ENCODE measurements at regions not wholly inside any gene's neighbourhood (a gene's known extent, or its start where the extent isn't known, plus 50 kb on each side); places are given as distances from the start of the nearest gene placed in this dataset.
"Not testable (repeated sequence)": the region's sequence is repeated elsewhere in the genome, so short reads cannot be mapped to it uniquely, and the experiment has no call there.

DNA sequence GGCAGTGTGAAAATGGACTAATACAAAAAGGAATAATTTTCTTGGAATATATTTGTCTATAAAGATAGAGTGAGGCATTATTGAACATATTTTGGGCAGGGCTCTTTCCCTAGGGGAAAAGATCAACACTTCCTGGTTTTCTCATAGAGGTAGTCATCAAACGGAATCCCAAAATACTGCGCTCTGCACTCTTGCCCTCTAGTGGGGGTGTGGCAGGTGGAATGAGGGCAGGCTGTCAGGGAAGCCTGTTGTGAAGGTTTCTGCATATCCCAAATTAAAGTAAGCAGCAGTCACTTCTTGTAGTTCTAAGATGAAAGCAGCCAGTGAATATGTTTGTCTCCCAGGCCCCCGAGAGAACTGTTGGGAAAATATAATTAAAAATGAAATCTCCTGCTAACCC, 666.8 kb upstream of the TMEM132C start:
- no peaks in the 10 kb centered on the region for H3K36me3 ChIP-seq (ENCODE audit: control insufficient read depth in 3 of 3, insufficient read depth in 3 of 3, low read length in 3 of 3)
- no peak overlapping the region for H3K9ac ChIP-seq (ENCODE audit: low read depth in 1 of 3, low read length in 3 of 3)
- H3K4me1 ChIP-seq (ENCODE audit: control insufficient read depth in 3 of 3, insufficient read depth in 3 of 3, low read length in 3 of 3): no peaks in the 10 kb centered on the region
- no peaks in the 10 kb centered on the region for H3K27me3 ChIP-seq (ENCODE audit: control insufficient read depth in 3 of 3, insufficient read depth in 3 of 3, low read length in 3 of 3)
- H3K9me3 ChIP-seq (ENCODE audit: control insufficient read depth in 3 of 3, low read length in 3 of 3): no peaks in the 10 kb centered on the region
- no peak overlapping the region for H3K27ac ChIP-seq (ENCODE audit: low read depth, low read length)
- no peak overlapping the region for H3K4me3 ChIP-seq (ENCODE audit: low read length in 3 of 3)

DNA sequence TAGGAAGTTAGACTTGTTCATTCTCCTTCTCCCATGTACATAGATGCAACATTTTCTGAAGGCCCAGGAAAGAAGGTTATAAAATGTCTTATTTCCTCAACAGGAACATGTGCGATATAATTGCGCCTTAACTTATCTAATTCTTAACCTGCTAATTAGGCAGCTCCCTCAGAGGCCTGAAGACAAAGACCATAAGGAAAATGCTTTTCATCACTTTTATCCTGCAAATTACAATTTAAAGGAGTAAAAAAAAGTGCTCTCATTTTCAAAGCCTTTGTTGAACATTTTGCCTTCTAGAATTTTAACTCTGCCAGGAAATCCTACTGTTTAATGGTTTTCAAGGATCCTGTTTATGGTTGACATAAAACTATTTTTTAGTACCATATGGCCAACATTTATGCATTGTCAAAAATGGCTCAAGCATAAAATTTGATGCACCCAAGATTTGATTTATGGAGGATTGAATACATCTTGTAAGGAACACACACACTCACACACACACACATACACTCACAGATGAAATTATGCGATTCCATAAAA, 660.4 kb upstream of the TMEM132C start:
- Histone ChIP-seq H3K4me3 (ENCODE audit: low read length in 3 of 3) (no peak overlapping the region), H3K27ac (ENCODE audit: low read depth, low read length) (no peak overlapping the region), H3K27me3 (ENCODE audit: control insufficient read depth in 3 of 3, insufficient read depth in 3 of 3, low read length in 3 of 3) (no peaks in the 10 kb centered on the region), H3K9me3 (ENCODE audit: control insufficient read depth in 3 of 3, low read length in 3 of 3) (no peaks in the 10 kb centered on the region), H3K4me1 (ENCODE audit: control insufficient read depth in 3 of 3, insufficient read depth in 3 of 3, low read length in 3 of 3) (no peaks in the 10 kb centered on the region), H3K36me3 (ENCODE audit: control insufficient read depth in 3 of 3, insufficient read depth in 3 of 3, low read length in 3 of 3) (no peaks in the 10 kb centered on the region), H3K9ac (ENCODE audit: low read depth in 1 of 3, low read length in 3 of 3) (no peak overlapping the region)

DNA sequence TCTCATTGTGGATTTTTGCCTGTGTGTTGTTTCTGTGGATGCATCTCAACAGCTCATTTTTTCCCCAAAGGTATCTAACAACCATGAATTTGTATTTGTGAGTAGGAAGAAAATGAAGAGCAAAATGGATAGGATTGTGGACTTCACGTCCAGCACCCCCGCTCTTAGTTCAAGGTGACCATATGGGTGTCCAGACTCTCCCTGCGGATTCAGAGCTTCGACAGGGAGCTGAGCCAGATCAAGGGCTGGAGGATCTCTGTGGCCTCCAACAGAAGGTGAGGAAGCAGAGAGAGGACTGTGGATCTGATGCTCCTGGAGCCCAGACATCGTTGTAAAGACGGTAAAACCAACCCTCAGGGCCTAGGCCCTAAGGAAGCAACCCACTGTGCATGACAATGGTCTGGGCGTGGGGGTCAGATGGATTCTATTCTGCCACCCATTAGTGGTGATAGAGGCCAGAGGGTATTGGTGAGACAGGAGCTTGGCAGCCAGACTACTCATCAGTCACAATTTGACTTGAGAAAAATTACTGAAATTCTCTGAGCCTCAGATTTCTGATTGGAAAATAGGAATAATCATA, 659.7 kb upstream of the TMEM132C start:
- no peaks in the 10 kb centered on the region for H3K27me3 ChIP-seq (ENCODE audit: control insufficient read depth in 3 of 3, insufficient read depth in 3 of 3, low read length in 3 of 3)
- H3K36me3 ChIP-seq (ENCODE audit: control insufficient read depth in 3 of 3, insufficient read depth in 3 of 3, low read length in 3 of 3): no peaks in the 10 kb centered on the region
- H3K4me3 ChIP-seq (ENCODE audit: low read length in 3 of 3): no peak overlapping the region
- H3K4me1 ChIP-seq (ENCODE audit: control insufficient read depth in 3 of 3, insufficient read depth in 3 of 3, low read length in 3 of 3): no peaks in the 10 kb centered on the region
- H3K9ac ChIP-seq (ENCODE audit: low read depth in 1 of 3, low read length in 3 of 3): no peak overlapping the region
- no peaks in the 10 kb centered on the region for H3K9me3 ChIP-seq (ENCODE audit: control insufficient read depth in 3 of 3, low read length in 3 of 3)
- H3K27ac ChIP-seq (ENCODE audit: low read depth, low read length): no peak overlapping the region

DNA sequence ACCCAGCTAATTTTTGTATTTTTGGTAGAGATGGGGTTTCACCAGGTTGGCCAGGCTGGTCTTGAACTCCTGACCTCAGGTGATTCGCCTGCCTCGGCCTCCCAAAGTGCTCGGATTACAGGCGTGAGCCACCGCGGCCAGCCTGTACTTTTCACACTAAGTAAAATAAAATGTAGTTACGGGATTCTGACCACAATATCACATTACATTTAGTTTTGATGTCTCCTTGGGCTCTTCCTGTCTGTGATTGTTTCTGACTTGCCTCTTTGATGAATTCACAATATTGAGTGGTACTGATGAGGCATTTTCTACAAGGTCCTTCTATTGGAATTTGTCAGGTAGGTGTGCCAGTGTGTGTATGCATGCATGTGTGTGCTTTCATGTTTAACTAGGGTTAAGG, 658.6 kb upstream of the TMEM132C start:
- not testable (repeated sequence) for H3K27ac ChIP-seq (ENCODE audit: low read depth, low read length); H3K9me3 ChIP-seq (ENCODE audit: control insufficient read depth in 3 of 3, low read length in 3 of 3); H3K4me1 ChIP-seq (ENCODE audit: control insufficient read depth in 3 of 3, insufficient read depth in 3 of 3, low read length in 3 of 3); H3K27me3 ChIP-seq (ENCODE audit: control insufficient read depth in 3 of 3, insufficient read depth in 3 of 3, low read length in 3 of 3); H3K9ac ChIP-seq (ENCODE audit: low read depth in 1 of 3, low read length in 3 of 3); H3K4me3 ChIP-seq (ENCODE audit: low read length in 3 of 3); H3K36me3 ChIP-seq (ENCODE audit: control insufficient read depth in 3 of 3, insufficient read depth in 3 of 3, low read length in 3 of 3)

DNA sequence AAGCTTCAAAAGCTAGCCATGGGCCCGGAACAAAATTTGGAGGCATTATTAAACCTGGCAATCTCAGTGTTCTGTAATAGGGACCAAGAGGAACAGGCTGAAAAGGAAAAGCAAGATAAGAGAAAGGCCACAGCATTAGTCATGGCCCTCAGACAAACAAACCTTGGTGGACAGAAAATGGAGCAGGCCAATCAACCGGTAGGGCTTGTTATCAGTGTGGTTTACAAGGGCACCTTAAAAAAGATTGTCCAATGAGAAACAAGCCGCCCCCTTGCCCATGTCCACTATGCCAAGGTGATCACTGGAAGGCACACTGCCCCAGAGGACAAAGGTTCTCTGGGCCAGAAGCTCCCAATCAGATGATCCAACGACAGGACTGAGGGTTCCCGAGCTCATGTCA, 653.9 kb upstream of the TMEM132C start:
- no peak overlapping the region for H3K9ac ChIP-seq (ENCODE audit: low read depth in 1 of 3, low read length in 3 of 3)
- no peaks in the 10 kb centered on the region for H3K4me1 ChIP-seq (ENCODE audit: control insufficient read depth in 3 of 3, insufficient read depth in 3 of 3, low read length in 3 of 3)
- no peaks in the 10 kb centered on the region for H3K9me3 ChIP-seq (ENCODE audit: control insufficient read depth in 3 of 3, low read length in 3 of 3)
- no peaks in the 10 kb centered on the region for H3K36me3 ChIP-seq (ENCODE audit: control insufficient read depth in 3 of 3, insufficient read depth in 3 of 3, low read length in 3 of 3)
- H3K27me3 ChIP-seq (ENCODE audit: control insufficient read depth in 3 of 3, insufficient read depth in 3 of 3, low read length in 3 of 3): no peaks in the 10 kb centered on the region
- H3K4me3 ChIP-seq (ENCODE audit: low read length in 3 of 3): no peak overlapping the region
- no peak overlapping the region for H3K27ac ChIP-seq (ENCODE audit: low read depth, low read length)

DNA sequence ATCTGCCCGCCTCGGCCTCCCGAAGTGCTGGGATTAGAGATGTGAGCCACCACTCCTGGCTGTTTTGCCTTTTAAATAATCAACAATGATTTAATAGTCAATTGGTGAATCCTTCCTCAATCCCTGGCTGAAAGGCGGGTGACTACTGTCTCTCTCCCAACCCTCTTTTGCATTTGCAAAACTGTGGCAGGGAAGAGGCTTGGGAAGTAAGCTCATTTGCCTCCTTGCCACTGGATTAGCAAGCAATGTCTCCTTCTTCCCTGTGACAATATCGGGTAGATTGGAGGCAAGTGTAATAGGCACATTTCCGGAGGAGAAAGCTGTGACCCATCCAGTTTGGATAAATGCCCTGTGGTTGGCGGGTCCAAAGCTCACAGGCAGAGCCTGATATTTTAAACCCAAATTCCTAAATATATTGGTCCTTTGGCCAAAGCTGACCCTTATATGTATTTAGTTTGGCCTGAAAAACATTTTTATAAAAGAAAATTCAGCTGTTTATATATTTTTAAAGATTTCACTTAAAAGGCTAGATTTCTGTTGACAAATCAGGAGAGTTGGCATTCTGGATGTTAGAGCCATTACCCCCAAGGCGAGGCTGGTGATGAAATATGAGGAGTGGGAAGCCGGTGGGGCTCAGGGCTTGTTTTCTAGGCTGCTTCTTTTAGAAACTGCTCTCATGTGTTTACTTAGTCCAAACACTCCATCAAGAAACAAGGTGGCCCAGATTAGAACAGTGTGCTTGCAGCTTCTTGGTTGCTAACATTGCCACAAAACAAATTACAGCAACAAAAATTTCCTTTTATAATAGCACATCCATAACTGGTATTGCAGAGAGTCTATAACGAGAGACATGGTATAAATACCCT, 646.9 kb upstream of the TMEM132C start:
- Histone ChIP-seq H3K36me3 (ENCODE audit: control insufficient read depth in 3 of 3, insufficient read depth in 3 of 3, low read length in 3 of 3) (no peaks in the 10 kb centered on the region), H3K9me3 (ENCODE audit: control insufficient read depth in 3 of 3, low read length in 3 of 3) (no peaks in the 10 kb centered on the region), H3K27ac (ENCODE audit: low read depth, low read length) (no peak overlapping the region), H3K27me3 (ENCODE audit: control insufficient read depth in 3 of 3, insufficient read depth in 3 of 3, low read length in 3 of 3) (peaks cover 0 to 2% (median 0%) of the 10 kb centered on the region in 3 donors), H3K9ac (ENCODE audit: low read depth in 1 of 3, low read length in 3 of 3) (no peak overlapping the region), H3K4me1 (ENCODE audit: control insufficient read depth in 3 of 3, insufficient read depth in 3 of 3, low read length in 3 of 3) (no peaks in the 10 kb centered on the region), H3K4me3 (ENCODE audit: low read length in 3 of 3) (no peak overlapping the region)

DNA sequence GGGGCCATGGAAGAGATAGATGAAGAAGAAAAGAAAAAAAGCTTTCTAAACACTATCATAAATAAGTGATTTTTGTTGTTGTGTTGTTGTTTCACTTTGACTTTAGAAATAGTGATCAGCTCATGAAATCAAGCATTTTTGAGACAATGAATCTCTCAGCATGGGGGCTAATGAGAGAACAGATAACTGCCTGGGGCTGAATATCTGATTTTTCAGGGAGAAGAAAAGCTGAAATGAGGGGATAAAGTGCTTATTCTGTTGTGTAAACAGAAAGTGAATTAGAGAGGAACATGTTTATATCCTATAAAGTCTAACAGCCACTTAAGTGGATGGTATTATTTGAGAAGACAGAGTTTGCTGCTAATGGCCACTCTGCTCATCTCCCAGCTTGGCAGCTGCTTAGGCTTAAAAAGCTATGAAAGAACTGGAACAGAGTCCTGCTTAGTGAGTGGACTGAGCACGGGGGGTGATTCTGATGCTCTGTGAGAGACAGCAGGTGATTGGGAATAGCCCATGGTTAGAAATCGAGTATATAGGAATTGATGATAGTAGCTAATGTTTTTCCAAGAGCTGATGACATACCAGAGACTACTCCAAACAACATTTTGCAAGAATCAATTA, 646.1 kb upstream of the TMEM132C start:
- Histone ChIP-seq H3K27me3 (ENCODE audit: control insufficient read depth in 3 of 3, insufficient read depth in 3 of 3, low read length in 3 of 3) (peaks cover 0 to 2% (median 0%) of the 10 kb centered on the region in 3 donors), H3K4me1 (ENCODE audit: control insufficient read depth in 3 of 3, insufficient read depth in 3 of 3, low read length in 3 of 3) (no peaks in the 10 kb centered on the region), H3K27ac (ENCODE audit: low read depth, low read length) (no peak overlapping the region), H3K9ac (ENCODE audit: low read depth in 1 of 3, low read length in 3 of 3) (no peak overlapping the region), H3K9me3 (ENCODE audit: control insufficient read depth in 3 of 3, low read length in 3 of 3) (no peaks in the 10 kb centered on the region), H3K4me3 (ENCODE audit: low read length in 3 of 3) (no peak overlapping the region), H3K36me3 (ENCODE audit: control insufficient read depth in 3 of 3, insufficient read depth in 3 of 3, low read length in 3 of 3) (no peaks in the 10 kb centered on the region)

DNA sequence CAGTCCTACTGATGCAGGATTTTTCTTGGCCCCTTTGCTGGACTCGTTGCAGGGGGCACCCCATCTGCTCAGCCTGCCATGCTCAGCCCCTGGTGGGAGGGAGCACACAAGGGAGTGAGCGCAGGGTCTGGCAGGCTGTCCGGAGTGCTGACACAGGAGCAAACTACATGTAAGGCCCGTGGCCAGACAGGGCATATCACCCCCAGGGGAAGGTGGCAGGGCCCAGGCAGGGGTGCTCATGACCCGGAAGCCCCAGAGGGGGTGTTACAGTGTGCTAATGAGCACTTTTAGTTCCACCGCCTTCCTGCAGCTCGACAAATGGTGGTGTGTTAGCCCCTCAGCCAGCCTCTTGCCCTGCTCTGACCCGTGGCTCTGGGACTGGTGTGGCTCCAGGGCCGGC, 645.6 kb upstream of the TMEM132C start:
- H3K4me1 ChIP-seq (ENCODE audit: control insufficient read depth in 3 of 3, insufficient read depth in 3 of 3, low read length in 3 of 3): no peaks in the 10 kb centered on the region
- H3K27ac ChIP-seq (ENCODE audit: low read depth, low read length): no peak overlapping the region
- peaks cover 0 to 2% (median 0%) of the 10 kb centered on the region in 3 donors for H3K27me3 ChIP-seq (ENCODE audit: control insufficient read depth in 3 of 3, insufficient read depth in 3 of 3, low read length in 3 of 3)
- H3K4me3 ChIP-seq (ENCODE audit: low read length in 3 of 3): no peak overlapping the region
- no peaks in the 10 kb centered on the region for H3K36me3 ChIP-seq (ENCODE audit: control insufficient read depth in 3 of 3, insufficient read depth in 3 of 3, low read length in 3 of 3)
- no peak overlapping the region for H3K9ac ChIP-seq (ENCODE audit: low read depth in 1 of 3, low read length in 3 of 3)
- H3K9me3 ChIP-seq (ENCODE audit: control insufficient read depth in 3 of 3, low read length in 3 of 3): no peaks in the 10 kb centered on the region

DNA sequence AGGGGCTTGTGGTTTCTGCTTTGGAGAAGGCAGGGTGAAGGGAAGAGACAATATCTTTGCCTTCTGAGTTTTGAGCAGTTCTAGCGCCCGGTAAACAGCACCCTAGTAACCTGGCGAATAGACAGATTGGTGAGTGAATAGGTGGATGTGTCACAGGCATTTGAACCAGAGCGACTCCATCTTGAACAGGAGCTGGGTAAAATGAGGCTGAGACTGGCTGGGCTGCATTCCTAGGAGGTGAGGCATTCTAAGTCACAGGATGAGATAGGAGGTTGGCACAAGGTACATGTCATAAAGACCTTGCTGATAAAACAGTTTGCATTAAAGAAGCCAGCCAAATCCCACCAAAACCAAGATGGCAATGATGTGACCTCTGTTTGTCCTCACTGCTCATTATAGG, 643.6 kb upstream of the TMEM132C start:
- H3K4me1 ChIP-seq (ENCODE audit: control insufficient read depth in 3 of 3, insufficient read depth in 3 of 3, low read length in 3 of 3): no peaks in the 10 kb centered on the region
- H3K4me3 ChIP-seq (ENCODE audit: low read length in 3 of 3): no peak overlapping the region
- H3K9ac ChIP-seq (ENCODE audit: low read depth in 1 of 3, low read length in 3 of 3): no peak overlapping the region
- no peak overlapping the region for H3K27ac ChIP-seq (ENCODE audit: low read depth, low read length)
- H3K9me3 ChIP-seq (ENCODE audit: control insufficient read depth in 3 of 3, low read length in 3 of 3): no peaks in the 10 kb centered on the region
- peaks cover 0 to 2% (median 0%) of the 10 kb centered on the region in 3 donors for H3K27me3 ChIP-seq (ENCODE audit: control insufficient read depth in 3 of 3, insufficient read depth in 3 of 3, low read length in 3 of 3)
- H3K36me3 ChIP-seq (ENCODE audit: control insufficient read depth in 3 of 3, insufficient read depth in 3 of 3, low read length in 3 of 3): no peaks in the 10 kb centered on the region

DNA sequence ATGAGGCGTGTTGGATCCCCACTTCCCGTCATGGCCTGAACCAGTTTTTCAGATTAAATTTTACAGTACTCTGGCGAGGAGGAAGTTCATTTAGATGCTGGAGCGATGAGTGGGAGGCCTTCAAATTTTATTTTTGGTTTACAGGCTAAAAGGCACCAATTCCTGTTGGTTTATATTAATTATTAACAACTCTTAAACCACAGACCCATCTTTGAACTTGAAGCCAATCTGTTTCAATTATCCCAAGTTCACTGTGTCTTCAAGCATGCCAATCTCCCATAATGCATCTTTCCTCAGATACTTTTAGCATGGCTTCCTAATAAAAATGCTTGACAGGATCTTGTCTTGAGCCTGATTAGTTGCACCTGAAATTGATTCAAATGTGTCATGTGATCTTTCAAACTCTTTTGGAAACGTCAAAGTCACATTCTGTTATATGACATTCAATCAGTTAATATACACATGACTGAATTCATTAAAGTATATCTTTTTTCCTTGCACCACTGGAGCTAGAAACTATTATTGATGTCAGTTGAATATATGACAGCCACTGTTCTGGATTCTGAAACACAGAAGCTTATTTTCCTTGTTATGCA, 641.7 kb upstream of the TMEM132C start:
- Histone ChIP-seq H3K9me3 (ENCODE audit: control insufficient read depth in 3 of 3, low read length in 3 of 3) (no peaks in the 10 kb centered on the region), H3K4me3 (ENCODE audit: low read length in 3 of 3) (no peak overlapping the region), H3K36me3 (ENCODE audit: control insufficient read depth in 3 of 3, insufficient read depth in 3 of 3, low read length in 3 of 3) (no peaks in the 10 kb centered on the region), H3K27me3 (ENCODE audit: control insufficient read depth in 3 of 3, insufficient read depth in 3 of 3, low read length in 3 of 3) (peaks cover 0 to 2% (median 0%) of the 10 kb centered on the region in 3 donors), H3K4me1 (ENCODE audit: control insufficient read depth in 3 of 3, insufficient read depth in 3 of 3, low read length in 3 of 3) (no peaks in the 10 kb centered on the region), H3K9ac (ENCODE audit: low read depth in 1 of 3, low read length in 3 of 3) (no peak overlapping the region), H3K27ac (ENCODE audit: low read depth, low read length) (no peak overlapping the region)

Measured in skeletal muscle tissue (tissue), 3 donors.